ENCODE measurements at regions not wholly inside any gene's neighbourhood (a gene's known extent, or its start where the extent isn't known, plus 50 kb on each side); places are given as distances from the start of the nearest gene placed in this dataset.

DNA sequence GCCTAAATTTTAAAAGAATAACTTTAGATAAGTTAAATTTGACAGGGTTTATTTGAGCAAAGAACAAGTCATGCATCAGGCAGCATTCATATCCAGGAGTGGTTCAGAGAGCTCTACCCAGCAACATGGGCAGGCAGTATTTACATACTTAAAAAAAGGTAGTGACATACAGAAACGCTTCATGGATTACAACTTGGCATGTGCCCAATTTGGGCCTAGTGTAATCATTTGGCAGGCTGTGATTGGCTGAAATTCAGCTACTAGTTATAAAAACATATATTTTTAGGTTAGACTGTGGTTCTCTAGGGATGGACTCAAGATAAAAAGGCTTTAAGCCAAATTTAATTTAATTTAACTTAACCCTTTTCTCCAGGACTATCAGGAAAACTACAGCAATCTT, 374.0 kb upstream of the ADAMTS16 start:
- intact Hi-C loops (cut with DNase I): no loop called here
- 29% methylated on average over 1 of the region's 1 CpG for WGBS
- TF ChIP-seq, protein P1, sequence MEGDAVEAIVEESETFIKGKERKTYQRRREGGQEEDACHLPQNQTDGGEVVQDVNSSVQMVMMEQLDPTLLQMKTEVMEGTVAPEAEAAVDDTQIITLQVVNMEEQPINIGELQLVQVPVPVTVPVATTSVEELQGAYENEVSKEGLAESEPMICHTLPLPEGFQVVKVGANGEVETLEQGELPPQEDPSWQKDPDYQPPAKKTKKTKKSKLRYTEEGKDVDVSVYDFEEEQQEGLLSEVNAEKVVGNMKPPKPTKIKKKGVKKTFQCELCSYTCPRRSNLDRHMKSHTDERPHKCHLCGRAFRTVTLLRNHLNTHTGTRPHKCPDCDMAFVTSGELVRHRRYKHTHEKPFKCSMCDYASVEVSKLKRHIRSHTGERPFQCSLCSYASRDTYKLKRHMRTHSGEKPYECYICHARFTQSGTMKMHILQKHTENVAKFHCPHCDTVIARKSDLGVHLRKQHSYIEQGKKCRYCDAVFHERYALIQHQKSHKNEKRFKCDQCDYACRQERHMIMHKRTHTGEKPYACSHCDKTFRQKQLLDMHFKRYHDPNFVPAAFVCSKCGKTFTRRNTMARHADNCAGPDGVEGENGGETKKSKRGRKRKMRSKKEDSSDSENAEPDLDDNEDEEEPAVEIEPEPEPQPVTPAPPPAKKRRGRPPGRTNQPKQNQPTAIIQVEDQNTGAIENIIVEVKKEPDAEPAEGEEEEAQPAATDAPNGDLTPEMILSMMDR (IDR thresholded peaks at IDR 0.05): no peak
- TF ChIP-seq EP300 (IDR thresholded peaks at IDR 0.05) (no peak), POLR2A (IDR thresholded peaks at IDR 0.05; ENCODE audit: low read depth) (no peak), POLR2AphosphoS5 (IDR thresholded peaks at IDR 0.05) (no peak)
- DNase-seq (ENCODE audit: extremely low spot score): no peak
- Histone ChIP-seq H3K4me1 (no peaks in the 10 kb centered on the region), H3K36me3 (no peaks in the 10 kb centered on the region), H3K4me3 (no peak overlapping the region), H3K27ac (replicated peaks in 1 of 4) (no peak overlapping the region), H3K9me3 (peaks cover 0 to 9% (median 3%) of the 10 kb centered on the region in 4 donors), H3K27me3 (no peaks in the 10 kb centered on the region)

DNA sequence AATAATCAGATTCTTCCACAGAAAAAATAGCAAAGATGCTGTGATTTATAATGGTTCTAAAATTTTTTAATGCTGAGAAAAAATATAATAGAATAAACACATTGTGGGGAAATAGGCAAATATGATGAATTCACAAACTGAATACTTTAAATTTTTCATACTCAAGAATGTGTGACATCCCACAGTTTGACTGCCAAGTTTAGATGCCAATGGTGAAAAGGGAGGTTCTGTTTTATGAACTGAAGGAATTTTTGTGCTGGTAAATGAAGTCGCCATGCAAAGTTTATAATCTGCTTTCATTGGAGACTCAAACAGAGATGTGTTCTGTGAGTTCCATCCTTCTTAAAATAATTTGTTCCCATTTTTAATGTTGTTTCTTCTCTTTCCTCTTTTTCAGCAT, 367.5 kb upstream of the ADAMTS16 start:
- no peak overlapping the region for H3K4me3 ChIP-seq
- TF ChIP-seq, protein P1 (IDR thresholded peaks at IDR 0.05): no peak
- TF ChIP-seq POLR2A (IDR thresholded peaks at IDR 0.05; ENCODE audit: low read depth) (no peak), POLR2AphosphoS5 (IDR thresholded peaks at IDR 0.05) (no peak), EP300 (IDR thresholded peaks at IDR 0.05) (no peak)
- no peaks in the 10 kb centered on the region for H3K36me3 ChIP-seq
- intact Hi-C loops (cut with DNase I): no loop called here
- no peaks in the 10 kb centered on the region for H3K4me1 ChIP-seq
- no peaks in the 10 kb centered on the region for H3K9me3 ChIP-seq
- no peak overlapping the region for H3K27ac ChIP-seq (replicated peaks in 1 of 4)
- H3K27me3 ChIP-seq: no peaks in the 10 kb centered on the region
- WGBS: 75% methylated on average over 1 of the region's 1 CpG
- no peak for DNase-seq (ENCODE audit: extremely low spot score)

DNA sequence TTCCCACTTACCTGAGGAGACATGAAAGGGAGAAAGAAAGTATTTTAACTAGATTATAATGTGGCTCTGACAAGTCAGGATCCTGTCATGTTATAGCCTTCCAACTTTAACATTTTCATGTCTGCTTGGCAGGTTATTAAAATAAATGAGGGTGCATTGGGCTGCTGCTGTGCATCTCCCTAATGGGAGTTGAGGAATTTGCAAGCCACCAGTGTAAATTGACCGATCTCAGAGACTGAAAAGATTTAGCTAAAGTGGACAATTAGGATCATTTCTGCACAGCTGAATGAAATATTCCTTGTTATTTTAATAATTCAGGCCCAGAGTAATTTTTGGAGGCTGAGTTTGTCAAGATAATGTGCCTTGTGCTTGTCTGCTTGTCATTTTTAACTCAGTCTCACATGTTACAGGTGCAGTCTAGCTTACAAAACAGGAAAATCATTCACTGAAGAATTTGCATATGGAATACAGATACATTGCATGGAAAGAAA, 366.3 kb upstream of the ADAMTS16 start:
- intact Hi-C loops (cut with DNase I): no loop called here
- Histone ChIP-seq H3K36me3 (no peaks in the 10 kb centered on the region), H3K4me1 (no peaks in the 10 kb centered on the region), H3K27me3 (no peaks in the 10 kb centered on the region), H3K4me3 (no peak overlapping the region), H3K27ac (replicated peaks in 1 of 4) (no peak overlapping the region), H3K9me3 (no peaks in the 10 kb centered on the region)
- DNase-seq (ENCODE audit: extremely low spot score): no peak
- WGBS: 70% methylated on average over 1 of the region's 1 CpG
- TF ChIP-seq, protein P1 (IDR thresholded peaks at IDR 0.05): no peak
- TF ChIP-seq EP300 (IDR thresholded peaks at IDR 0.05) (no peak), POLR2AphosphoS5 (IDR thresholded peaks at IDR 0.05) (no peak), POLR2A (IDR thresholded peaks at IDR 0.05; ENCODE audit: low read depth) (no peak)

DNA sequence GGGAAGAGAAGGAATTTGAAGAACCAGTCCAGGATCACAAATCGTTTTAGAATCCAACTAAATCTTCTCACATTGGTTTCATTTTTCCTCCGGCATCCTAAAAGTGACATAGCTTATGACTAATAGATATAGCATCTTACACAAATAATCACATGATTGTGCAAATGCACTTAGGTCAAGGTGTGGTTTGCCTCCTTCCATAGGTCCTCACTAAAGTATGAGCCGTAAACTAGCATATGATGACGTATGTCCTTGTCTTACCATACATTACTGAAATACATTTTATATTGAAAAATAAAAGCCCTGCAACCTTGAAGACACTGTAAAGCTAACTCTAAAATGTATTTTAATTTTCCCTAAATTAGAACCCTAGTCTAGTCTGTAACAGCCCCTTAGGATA, 362.7 kb upstream of the ADAMTS16 start:
- H3K4me3 ChIP-seq: no peak overlapping the region
- no peak for DNase-seq (ENCODE audit: extremely low spot score)
- intact Hi-C loops (cut with DNase I): no loop called here
- no peak overlapping the region for H3K27ac ChIP-seq (replicated peaks in 1 of 4)
- TF ChIP-seq EP300 (IDR thresholded peaks at IDR 0.05) (no peak), POLR2A (IDR thresholded peaks at IDR 0.05; ENCODE audit: low read depth) (no peak), POLR2AphosphoS5 (IDR thresholded peaks at IDR 0.05) (no peak)
- TF ChIP-seq, protein P1 (IDR thresholded peaks at IDR 0.05): no peak
- H3K36me3 ChIP-seq: no peaks in the 10 kb centered on the region
- H3K27me3 ChIP-seq: no peaks in the 10 kb centered on the region
- WGBS: 61% methylated on average over 4 of the region's 4 CpGs
- H3K4me1 ChIP-seq: no peaks in the 10 kb centered on the region
- H3K9me3 ChIP-seq: no peaks in the 10 kb centered on the region

DNA sequence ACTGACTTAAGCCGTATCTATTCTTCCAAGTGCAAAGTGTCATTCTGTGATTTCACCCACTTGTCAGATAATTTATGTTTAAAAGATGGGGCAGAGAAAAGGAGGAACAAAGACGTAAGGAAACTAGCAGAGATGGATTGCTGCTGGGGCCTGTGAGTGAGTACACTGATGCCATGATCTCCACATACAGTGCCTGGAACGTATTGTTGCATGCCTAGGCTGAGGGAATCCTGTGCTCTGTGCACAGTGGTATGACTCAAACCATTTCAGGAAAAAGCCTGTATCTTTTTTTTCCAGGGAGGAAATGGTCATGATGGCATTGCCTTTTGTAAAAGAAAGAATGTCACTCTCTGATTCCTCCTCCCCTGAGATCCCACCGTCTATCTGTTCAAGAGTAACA, 359.5 kb upstream of the ADAMTS16 start:
- TF ChIP-seq, protein P1 (IDR thresholded peaks at IDR 0.05): no peak
- TF ChIP-seq POLR2A (IDR thresholded peaks at IDR 0.05; ENCODE audit: low read depth): no peak
- no peak for TF ChIP-seq POLR2AphosphoS5 (IDR thresholded peaks at IDR 0.05)
- TF ChIP-seq EP300 (IDR thresholded peaks at IDR 0.05): no peak
- intact Hi-C loops (cut with DNase I): no loop called here
- WGBS: 17% methylated on average over 4 of the region's 4 CpGs
- no peak overlapping the region for H3K4me3 ChIP-seq
- no peaks in the 10 kb centered on the region for H3K27me3 ChIP-seq
- no peak overlapping the region for H3K27ac ChIP-seq (replicated peaks in 1 of 4)
- no peaks in the 10 kb centered on the region for H3K36me3 ChIP-seq
- peaks cover 0 to 8% (median 4%) of the 10 kb centered on the region in 4 donors for H3K9me3 ChIP-seq
- DNase-seq (ENCODE audit: extremely low spot score): no peak
- H3K4me1 ChIP-seq: no peaks in the 10 kb centered on the region
